H1 (cell line): ENCODE measurements at regions not wholly inside any gene's neighbourhood (a gene's known extent, or its start where the extent isn't known, plus 50 kb on each side); places are given as distances from the start of the nearest gene placed in this dataset.
A peak's percentile ranks its signal among the peaks of the same experiment; 100 is the strongest.

Source experiments
- CTCF ChIA-PET: fragments of 300-600 bp; sonication (Branson Sonifier 250); formaldehyde crosslinking; loops from one replicate; lab custom pipeline; 2021; ENCODE audit not compliant: partially characterized antibody; lab: Charles Lee
- POLR2A ChIA-PET: fragments of 300-600 bp; sonication (Branson Sonifier 250); formaldehyde crosslinking; loops from one replicate; lab custom pipeline; 2021; ENCODE audit warnings: inconsistent platforms; ENCODE audit not compliant: partially characterized antibody; lab: Charles Lee
- DNase-seq, 2 experiments: peaks; one replicate each; pipeline versions ENCODE4 v3.0.0 to v3.0.0-alpha.2; 2010 to 2022; ENCODE audit warnings: low spot score in 2 of 2, low read depth in 1 of 2, mixed read lengths in 1 of 2
- FAIRE-seq: peaks from 2 replicates; lab custom pipeline; 2011; peaks lifted over from hg19 to GRCh38; lab: Jason Lieb, UNC
- H2AFZ ChIP-seq: 2 replicates; pipeline ENCODE4 v1.8.1; 2012; ENCODE audit warnings: low read length, inconsistent platforms
- H2AK5ac ChIP-seq: 2 replicates; pipeline ENCODE4 v1.6.1; 2013; ENCODE audit warnings: low read depth, low read length
- H2BK120ac ChIP-seq: replicated peaks from 2 replicates; pipeline ENCODE3; 2013; ENCODE audit warnings: low read depth, low read length, inconsistent platforms
- H2BK12ac ChIP-seq: 2 replicates; pipeline ENCODE4 v1.6.1; 2013; ENCODE audit warnings: low read depth, low read length
- H2BK15ac ChIP-seq: 2 replicates; pipeline ENCODE4 v1.6.1; 2013; ENCODE audit warnings: low read length
- H2BK20ac ChIP-seq: 2 replicates; pipeline ENCODE4 v1.6.1; 2013; ENCODE audit warnings: low read length
- H2BK5ac ChIP-seq: 2 replicates; pipeline ENCODE4 v1.6.1; 2013; ENCODE audit warnings: low read depth, low read length
- H3K14ac ChIP-seq: 2 replicates; pipeline ENCODE4 v1.6.1; 2013; ENCODE audit warnings: inconsistent platforms; ENCODE audit not compliant: insufficient read length
- H3K18ac ChIP-seq: 2 replicates; pipeline ENCODE4 v1.6.1; 2013; ENCODE audit warnings: low read length; ENCODE audit errors: extremely low read depth
- H3K23ac ChIP-seq: 2 replicates; pipeline ENCODE4 v1.6.1; 2013; ENCODE audit warnings: inconsistent platforms; ENCODE audit not compliant: insufficient read length
- H3K23me2 ChIP-seq: 2 replicates; pipeline ENCODE4 v1.6.1; 2013; ENCODE audit warnings: low read depth, low read length
- H3K27ac ChIP-seq: 2 replicates; pipeline ENCODE4 v1.6.1; 2011; ENCODE audit warnings: low read depth, low read length, inconsistent platforms
- H3K27me3 ChIP-seq, 4 experiments: replicated peaks in 1 of 4; 1 replicate in 1 of 4; 2 replicates in 3 of 4; pipeline versions ENCODE4 v1.6.1 to v1.8.1; 2011 to 2013; ENCODE audit warnings: low read length in 3 of 4, mild to moderate bottlenecking in 3 of 4, inconsistent platforms in 2 of 4, mixed read lengths in 2 of 4, moderate library complexity in 1 of 4; ENCODE audit not compliant: control insufficient read depth in 3 of 4, insufficient read depth in 3 of 4; ENCODE audit errors: extremely low read depth in 1 of 4
- H3K36me3 ChIP-seq, 4 experiments: 2 replicates each; pipeline versions ENCODE4 v1.6.1 to v1.8.1; 2011 to 2013; ENCODE audit warnings: mild to moderate bottlenecking in 4 of 4, low read length in 3 of 4, moderate library complexity in 2 of 4, control low read depth in 1 of 4, inconsistent platforms in 1 of 4; ENCODE audit not compliant: insufficient read depth in 4 of 4, control insufficient read depth in 2 of 4
- H3K4ac ChIP-seq: replicated peaks from 2 replicates; pipeline ENCODE3; 2013; ENCODE audit warnings: low read length, low read depth, mixed read lengths, inconsistent platforms; ENCODE audit not compliant: insufficient read length
- H3K4me1 ChIP-seq, 4 experiments: replicated peaks in 1 of 4; 1 replicate in 1 of 4; 2 replicates in 3 of 4; pipeline versions ENCODE4 v1.6.1 to v1.8.1; 2011 to 2013; ENCODE audit warnings: low read length in 3 of 4, inconsistent platforms in 2 of 4, mixed read lengths in 1 of 4; ENCODE audit not compliant: insufficient read depth in 4 of 4, control insufficient read depth in 3 of 4
- H3K4me2 ChIP-seq, 2 experiments: 2 replicates each; pipeline versions ENCODE4 v1.6.1 to v1.8.1; 2011 to 2013; ENCODE audit warnings: low read depth in 2 of 2, low read length in 2 of 2, control low read depth in 1 of 2, inconsistent platforms in 1 of 2, mild to moderate bottlenecking in 1 of 2; ENCODE audit not compliant: insufficient read depth in 1 of 2
- H3K4me3 ChIP-seq, 4 experiments: fragments of 200-600, 300-600 bp in 1 of 4; sonication (generic), shearing (Covaris generic), sonication (Bioruptor Twin) in 1 of 4; 2 replicates each; pipeline versions ENCODE4 v1.5.1 to v1.8.1; 2011 to 2016; ENCODE audit warnings: low read length in 4 of 4, low read depth in 3 of 4, control low read depth in 2 of 4, inconsistent platforms in 2 of 4, mild to moderate bottlenecking in 2 of 4, mixed read lengths in 1 of 4, moderate library complexity in 1 of 4; ENCODE audit not compliant: insufficient read depth in 2 of 4; ENCODE audit errors: extremely low read depth in 1 of 4
- H3K56ac ChIP-seq: replicated peaks from 2 replicates; pipeline ENCODE3; 2013; ENCODE audit warnings: low read depth, mild to moderate bottlenecking, mixed read lengths, low read length, inconsistent platforms; ENCODE audit not compliant: insufficient read length
- H3K79me1 ChIP-seq: 2 replicates; pipeline ENCODE4 v1.6.1; 2013; ENCODE audit warnings: low read depth, low read length, control low read depth
- H3K79me2 ChIP-seq, 2 experiments: 2 replicates each; pipeline versions ENCODE4 v1.6.1 to v1.8.1; 2012 to 2013; ENCODE audit warnings: low read length in 2 of 2, mild to moderate bottlenecking in 2 of 2, inconsistent platforms in 1 of 2; ENCODE audit not compliant: insufficient read depth in 2 of 2, control insufficient read depth in 1 of 2
- H3K9ac ChIP-seq, 4 experiments: replicated peaks in 1 of 4; 1 replicate in 1 of 4; 2 replicates in 3 of 4; pipeline versions ENCODE4 v1.6.1 to v1.8.1; 2011 to 2013; ENCODE audit warnings: low read depth in 3 of 4, low read length in 3 of 4, control low read depth in 2 of 4, mild to moderate bottlenecking in 2 of 4, moderate library complexity in 2 of 4, inconsistent platforms in 1 of 4; ENCODE audit errors: extremely low read depth in 1 of 4
- H3K9me3 ChIP-seq, 2 experiments: 2 replicates each; pipeline versions ENCODE4 v1.6.1 to v1.8.1; 2012 to 2013; ENCODE audit warnings: mild to moderate bottlenecking in 2 of 2, moderate library complexity in 2 of 2, control low read depth in 1 of 2, inconsistent platforms in 1 of 2, low read depth in 1 of 2, low read length in 1 of 2, mixed read lengths in 1 of 2; ENCODE audit not compliant: insufficient read depth in 2 of 2
- H4K20me1 ChIP-seq, 2 experiments: replicated peaks in 1 of 2; 2 replicates each; pipeline versions ENCODE3 to v1.8.1; 2011 to 2013; ENCODE audit warnings: inconsistent platforms in 2 of 2, low read length in 2 of 2, mild to moderate bottlenecking in 1 of 2; ENCODE audit not compliant: insufficient read depth in 2 of 2, control insufficient read depth in 1 of 2
- H4K5ac ChIP-seq: 2 replicates; pipeline ENCODE4 v1.6.1; 2013; ENCODE audit warnings: low read length, low read depth, mixed read lengths, inconsistent platforms; ENCODE audit not compliant: insufficient read length
- H4K8ac ChIP-seq: 2 replicates; pipeline ENCODE4 v1.8.0; 2013; ENCODE audit warnings: mild to moderate bottlenecking, moderate library complexity, low read length, inconsistent platforms; ENCODE audit not compliant: insufficient read depth; ENCODE audit errors: extremely low read depth
- H4K91ac ChIP-seq: replicated peaks from 2 replicates; pipeline ENCODE3; 2013; ENCODE audit warnings: low read length, mixed read lengths, inconsistent platforms; ENCODE audit not compliant: insufficient read length
- CREB1 ChIP-seq: IDR thresholded peaks from 2 replicates; pipeline ENCODE4 v1.6.1; 2012; ENCODE audit warnings: inconsistent platforms
- EGR1 ChIP-seq: IDR thresholded peaks from 2 replicates; pipeline ENCODE4 v1.6.1; 2011; ENCODE audit warnings: low read depth, low read length, borderline replicate concordance
- WGBS, 2 experiments: shearing (Covaris generic) in 1 of 2; methylation state at CpG; one replicate each; pipeline versions ENCODE4 v1.1.6 to v1.1.7; 2013 to 2015; ENCODE audit warnings: low lambda C conversion rate in 2 of 2, mixed read lengths in 2 of 2, inconsistent platforms in 1 of 2, low coverage in 1 of 2, missing lambda C conversion rate in 1 of 2; ENCODE audit not compliant: insufficient replicate concordance in 2 of 2, insufficient coverage in 1 of 2, insufficient read length in 1 of 2; ENCODE audit errors: extremely low coverage in 1 of 2, missing lambda C conversion rate in 1 of 2; 5-methylcytosine and 5-hydroxymethylcytosine counted together

DNA sequence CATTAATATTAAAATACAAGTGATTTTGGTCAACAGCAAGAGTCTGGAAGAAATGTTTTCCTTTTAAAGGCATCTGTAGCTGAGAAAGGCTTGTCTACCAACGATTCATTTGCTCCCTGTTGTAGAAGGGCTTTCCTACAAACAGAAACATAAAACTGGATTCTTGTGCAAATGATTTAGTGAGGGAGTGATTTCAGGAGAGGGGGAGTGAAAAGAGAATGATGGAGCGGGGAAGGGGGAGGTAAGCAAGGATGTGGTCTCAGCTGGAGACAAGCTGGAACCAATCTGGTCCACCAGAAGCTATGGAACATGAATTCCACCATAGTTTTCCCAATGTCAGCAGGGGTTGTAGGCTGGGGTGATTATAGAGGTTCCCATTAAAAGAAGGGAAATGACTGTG is 196.3 kb downstream of the FBXO4 start:
- no peak overlapping the region for H2BK5ac ChIP-seq
- H3K4ac ChIP-seq = no peak overlapping the region
- H4K8ac ChIP-seq = no peak overlapping the region
- no peak overlapping the region for H2BK120ac ChIP-seq
- no peaks in the 10 kb centered on the region for H3K9me3 ChIP-seq
- no peak overlapping the region for H3K14ac ChIP-seq
- no peak overlapping the region for H3K23ac ChIP-seq
- H2AFZ ChIP-seq = peak overlapping the region; percentile 58; the same call in 1 of the 2 replicates
- H2BK20ac ChIP-seq = no peak overlapping the region
- H3K27ac ChIP-seq = no peak overlapping the region
- H3K4me1 ChIP-seq = no peaks in the 10 kb centered on the region
- WGBS, 2 experiments = 84 to 100% methylated on average over 1 to 2 of the region's 2 CpGs
- no peak overlapping the region for H4K5ac ChIP-seq
- no peak overlapping the region for H2BK15ac ChIP-seq
- no peak overlapping the region for H3K9ac ChIP-seq
- no peak overlapping the region for H4K91ac ChIP-seq
- TF ChIP-seq EGR1 (no peak), CREB1 (no peak)
- no peaks in the 10 kb centered on the region for H3K36me3 ChIP-seq
- ChIA-PET CTCF (interaction anchor here (1.2 to 1.3 kb wide), 2 partner anchors 10 to 64 kb away, joined by 4 to 5 read pairs; no protein-coding TSS in a partner anchor), POLR2A (no interaction called here)
- no peak overlapping the region for H3K4me2 ChIP-seq
- H3K79me1 ChIP-seq = no peaks in the 10 kb centered on the region
- FAIRE-seq (no peak), DNase-seq (no peak)
- H3K79me2 ChIP-seq = no peaks in the 10 kb centered on the region
- H3K18ac ChIP-seq = no peak overlapping the region
- H4K20me1 ChIP-seq = no peaks in the 10 kb centered on the region
- no peak overlapping the region for H3K56ac ChIP-seq
- no peak overlapping the region for H2AK5ac ChIP-seq
- no peak overlapping the region for H2BK12ac ChIP-seq
- no peaks in the 10 kb centered on the region for H3K23me2 ChIP-seq
- H3K4me3 ChIP-seq = no peak overlapping the region
- H3K27me3 ChIP-seq = no peaks in the 10 kb centered on the region
